NCI-H2029 treated with DMSO at 0.1 percent for 48 hours (cell line): ENCODE measurements at regions not wholly inside any gene's neighbourhood (a gene's known extent, or its start where the extent isn't known, plus 50 kb on each side); places are given as distances from the start of the nearest gene placed in this dataset.
"Not testable (repeated sequence)": the region's sequence is repeated elsewhere in the genome, so short reads cannot be mapped to it uniquely, and the experiment has no call there.

Experiments used
- DNase-seq: peaks from one replicate; lab custom pipeline; 2025; lab: John Stamatoyannopoulos, UW

GRCh38 chr20:12458241-12458640, 540.5 kb downstream of the BTBD3 start:
- DNase-seq, result no peak

GRCh38 chr20:12464036-12464435, 544.7 kb upstream of the SPTLC3 start:
- no peak for DNase-seq

GRCh38 chr20:12466915-12467314, 541.9 kb upstream of the SPTLC3 start:
- peak; percentile 74 for DNase-seq

- peak; percentile 81 for DNase-seq
Measured at GRCh38 chr20:12467758-12468157, 541.0 kb upstream of the SPTLC3 start.

DNA sequence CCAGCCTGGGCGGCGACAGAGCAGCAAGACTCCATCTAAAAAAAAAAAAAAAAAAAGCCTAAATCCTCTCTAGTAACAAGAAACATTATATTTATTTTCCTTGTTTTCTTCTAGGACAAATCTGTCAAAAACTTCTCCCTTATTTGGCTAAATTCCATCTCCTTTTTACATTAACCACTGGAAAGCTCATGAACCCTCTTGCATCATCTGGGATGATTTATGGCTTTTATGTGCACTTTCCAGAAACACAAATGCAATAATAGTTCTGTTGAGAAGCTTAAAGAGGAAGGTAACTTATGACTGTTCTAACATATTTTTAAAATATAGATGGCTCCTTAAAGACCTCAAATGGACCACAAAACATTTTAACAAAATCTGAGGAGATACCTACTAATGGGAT, 526.1 kb upstream of the SPTLC3 start:
- no peak for DNase-seq

DNA sequence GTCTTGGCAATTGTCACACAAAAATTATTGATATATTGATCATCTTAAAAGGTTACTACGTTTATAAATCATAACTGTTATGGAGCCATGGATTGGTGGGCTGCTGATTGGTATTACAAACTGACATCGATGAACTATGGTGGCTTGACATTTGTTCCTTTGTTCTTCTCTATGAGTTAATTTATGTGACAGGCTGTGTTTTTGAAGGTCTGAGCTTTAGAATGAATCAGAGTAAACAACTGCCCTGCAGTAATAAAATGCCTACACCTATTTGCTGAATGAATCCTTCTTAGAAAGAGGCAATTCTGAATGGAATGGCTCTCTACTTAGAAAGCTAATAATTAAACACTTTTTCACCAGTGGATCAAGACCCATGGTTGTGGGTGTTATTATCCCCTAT, 506.3 kb upstream of the SPTLC3 start:
- DNase-seq, result no peak

DNA sequence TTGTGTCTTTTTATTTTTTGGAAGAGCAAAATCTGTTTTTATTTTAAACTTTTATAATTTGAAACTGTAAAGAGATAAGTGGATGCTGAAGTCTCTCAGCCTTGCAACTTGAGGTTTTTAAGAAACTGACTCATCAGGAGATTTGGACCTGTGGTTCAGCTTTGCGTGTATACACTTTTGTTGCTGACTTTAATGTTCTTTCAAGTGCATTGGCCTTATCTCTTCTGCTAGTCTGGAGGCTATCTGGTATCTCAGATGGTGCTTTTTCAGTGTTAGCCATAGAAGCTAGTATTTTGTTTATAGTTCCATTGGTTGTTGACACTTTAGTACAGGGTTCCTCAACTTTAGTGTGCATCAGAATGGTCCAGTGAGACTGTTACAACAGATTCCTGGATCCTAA, 504.0 kb upstream of the SPTLC3 start:
- DNase-seq, result no peak

DNA sequence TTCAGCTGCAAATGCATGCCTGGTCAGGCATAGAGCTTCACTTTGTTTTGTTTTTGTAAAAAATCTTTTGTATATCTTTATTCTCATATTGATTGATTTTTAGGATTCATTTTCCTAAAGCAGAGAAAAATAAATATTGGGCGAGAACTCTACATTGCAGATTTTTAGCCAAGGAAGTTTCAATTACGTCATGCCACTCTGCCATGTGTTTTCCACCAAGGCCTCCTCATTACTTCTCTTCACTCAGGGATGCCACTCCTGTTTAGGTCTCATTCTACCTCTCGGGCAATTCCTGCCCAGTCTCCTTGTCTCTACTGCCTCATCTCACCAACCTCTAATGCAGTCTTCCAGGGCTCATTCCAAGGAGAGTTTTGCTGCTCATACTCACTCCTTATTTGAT, 497.3 kb upstream of the SPTLC3 start:
- no peak for DNase-seq

DNA sequence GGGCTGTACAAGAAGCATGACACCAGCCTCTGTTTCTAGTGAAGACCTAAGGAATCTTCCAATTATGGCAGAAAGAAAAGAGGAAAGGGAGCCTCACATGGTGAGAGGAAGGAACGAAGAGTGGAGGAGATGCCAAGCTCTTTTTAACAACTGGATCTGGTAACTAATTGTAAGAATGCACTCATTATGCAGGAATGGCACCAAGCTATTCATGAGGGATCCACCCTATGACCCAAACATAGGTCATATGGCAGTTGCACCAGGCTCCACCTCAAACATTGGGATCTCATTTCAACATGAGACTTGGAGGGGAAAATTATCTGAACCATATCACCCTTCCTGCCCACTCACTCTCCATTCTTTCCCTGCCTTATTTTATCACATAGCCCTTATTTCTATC, 496.0 kb upstream of the SPTLC3 start:
- no peak for DNase-seq

- no peak for DNase-seq
Measured at GRCh38 chr20:12528104-12528503, 480.7 kb upstream of the SPTLC3 start.

DNA sequence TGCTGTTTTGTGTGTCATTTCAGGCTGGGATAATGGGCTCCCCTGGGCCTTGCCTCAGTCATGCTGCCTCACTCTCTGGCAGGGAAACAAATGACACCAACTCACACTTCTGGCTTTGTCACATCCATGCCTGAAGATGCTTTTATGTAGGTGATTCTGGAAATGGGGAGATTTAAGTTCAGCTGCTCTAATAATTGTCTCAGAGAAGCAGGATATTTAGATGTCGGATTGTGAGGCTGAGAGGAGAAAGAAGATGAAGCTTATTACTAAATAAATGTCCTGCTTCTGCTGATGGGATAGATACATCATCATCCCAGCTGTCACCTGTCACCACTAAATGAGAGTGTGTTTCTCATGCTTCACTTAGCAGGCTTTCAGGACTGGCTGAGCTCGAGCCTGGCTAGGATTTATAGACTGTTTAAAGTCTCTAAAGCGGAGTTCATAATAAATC, 480.2 kb upstream of the SPTLC3 start:
- no peak for DNase-seq

DNA sequence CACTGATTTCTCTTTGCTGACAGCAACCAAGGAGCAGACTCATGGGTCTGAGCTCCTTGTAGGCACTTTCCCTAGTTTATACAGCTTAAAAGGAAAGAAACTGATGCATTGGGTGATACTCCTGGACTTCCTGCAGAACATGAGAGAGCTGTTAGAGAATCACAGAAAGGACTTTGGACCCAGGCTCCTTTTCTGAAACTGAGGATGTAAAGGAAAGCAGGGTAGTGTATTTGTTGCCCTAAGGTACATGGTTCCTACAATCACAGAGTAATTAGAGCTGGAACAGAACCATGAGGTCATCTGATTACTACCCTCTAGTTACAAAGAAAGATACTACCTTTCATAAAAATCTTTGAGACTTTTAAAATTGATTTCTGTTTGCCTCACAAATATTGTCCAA, 477.1 kb upstream of the SPTLC3 start:
- no peak for DNase-seq

DNA sequence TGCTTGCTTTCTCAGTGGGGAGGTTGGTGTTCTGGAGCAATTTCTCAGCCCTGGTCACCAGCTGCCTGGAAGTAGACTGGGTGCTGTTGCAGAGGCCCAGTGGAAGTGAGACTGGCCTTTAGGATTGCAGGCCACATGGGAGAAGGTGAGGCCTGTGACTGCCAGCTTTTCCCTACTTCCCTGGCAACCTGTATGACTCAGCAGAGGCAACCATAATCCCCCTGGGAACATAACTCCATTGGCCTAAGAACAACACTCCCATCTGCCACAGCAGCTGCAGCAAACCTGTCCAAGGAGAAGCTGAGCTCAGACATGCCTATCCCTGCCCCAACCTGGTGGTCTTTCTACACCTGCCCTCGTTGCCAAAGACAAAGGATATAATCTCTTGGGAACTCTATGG, 473.5 kb upstream of the SPTLC3 start:
- DNase-seq, result no peak

- DNase-seq, result no peak
Measured at GRCh38 chr20:12535770-12536169, 473.0 kb upstream of the SPTLC3 start.

GRCh38 chr20:12554426-12554825, 454.3 kb upstream of the SPTLC3 start:
- no peak for DNase-seq

DNA sequence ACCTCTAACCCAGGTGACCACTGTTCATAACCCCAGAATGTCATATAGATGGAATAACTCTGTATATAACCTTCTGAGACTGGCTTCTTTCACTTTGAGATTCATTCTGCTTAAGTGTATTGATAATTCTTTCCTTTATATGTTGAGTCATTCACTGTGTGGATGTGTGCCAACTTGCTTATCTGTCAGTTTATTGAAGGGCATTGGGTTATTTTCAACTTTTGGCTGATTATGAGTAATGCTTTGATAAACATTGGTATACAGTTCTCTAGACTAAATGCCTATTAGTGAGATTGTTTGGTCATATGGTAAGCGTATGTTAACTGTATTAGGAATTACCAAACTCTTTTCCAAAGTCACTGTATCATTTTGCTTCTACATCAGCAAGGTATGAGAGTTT, 453.4 kb upstream of the SPTLC3 start:
- DNase-seq, result no peak

DNA sequence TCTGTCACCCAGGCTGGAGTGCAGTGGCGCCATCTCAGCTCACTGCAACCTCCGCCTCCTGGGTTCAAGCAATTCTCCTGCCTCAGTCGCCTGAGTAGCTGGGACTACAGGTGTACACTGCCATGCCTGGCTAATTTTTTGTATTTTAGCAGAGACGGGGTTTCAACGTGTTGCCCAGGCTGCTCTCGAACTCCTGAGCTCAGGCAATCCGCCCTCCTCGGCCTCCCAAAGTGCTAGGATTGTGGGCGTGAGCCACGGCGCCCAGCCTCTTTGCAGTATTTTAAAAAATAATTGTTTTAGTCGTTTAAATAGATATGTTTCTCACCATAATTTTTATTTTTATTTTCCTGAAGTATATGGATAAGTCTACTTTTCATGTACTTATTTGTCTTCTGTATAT, 452.9 kb upstream of the SPTLC3 start:
- DNase-seq, result not testable (repeated sequence)

- no peak for DNase-seq
Measured at GRCh38 chr20:12557224-12557623, 451.5 kb upstream of the SPTLC3 start.

DNA sequence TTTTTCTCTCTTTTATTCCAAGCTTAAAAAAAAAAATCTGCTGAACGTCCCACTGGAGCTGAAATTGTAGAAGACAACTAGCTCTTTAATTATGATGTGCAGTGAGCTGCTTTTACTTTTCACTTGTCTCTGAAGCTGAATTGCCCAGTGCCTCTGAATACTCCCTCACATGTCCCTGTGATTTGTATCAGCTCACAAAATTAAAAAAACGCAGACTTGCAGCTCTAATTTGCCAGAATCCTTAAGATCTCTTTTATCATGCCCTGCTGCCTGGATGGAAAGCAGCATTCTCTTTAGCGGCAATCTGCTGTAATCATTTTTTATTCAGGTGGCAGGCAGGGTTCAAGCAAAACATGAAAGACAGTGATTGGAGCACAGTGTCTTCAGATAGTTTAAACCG, 443.8 kb upstream of the SPTLC3 start:
- no peak for DNase-seq

GRCh38 chr20:12566596-12566995, 442.2 kb upstream of the SPTLC3 start:
- DNase-seq, result no peak

- peak; percentile 11 for DNase-seq
Measured at GRCh38 chr20:12570371-12570770, 438.4 kb upstream of the SPTLC3 start.

DNA sequence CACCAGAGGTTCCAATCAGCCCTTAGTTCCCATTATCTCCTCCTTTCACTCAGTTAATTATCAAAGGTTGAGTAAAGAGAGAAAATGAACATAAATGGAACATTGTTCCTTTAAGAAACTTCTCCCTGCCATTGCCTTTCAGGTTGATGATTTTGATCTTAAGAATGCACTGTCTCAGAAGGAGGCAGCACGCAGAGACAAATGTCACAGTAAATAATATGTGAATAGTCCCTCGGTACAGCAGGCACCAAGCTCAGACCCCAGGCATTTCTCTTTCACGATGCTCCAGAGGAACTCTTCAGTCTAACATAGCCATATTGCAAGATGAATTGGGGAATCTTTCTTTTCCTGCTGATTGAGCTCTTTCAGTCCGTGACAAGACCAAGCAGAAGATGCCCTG, 435.3 kb upstream of the SPTLC3 start:
- DNase-seq, result no peak

DNA sequence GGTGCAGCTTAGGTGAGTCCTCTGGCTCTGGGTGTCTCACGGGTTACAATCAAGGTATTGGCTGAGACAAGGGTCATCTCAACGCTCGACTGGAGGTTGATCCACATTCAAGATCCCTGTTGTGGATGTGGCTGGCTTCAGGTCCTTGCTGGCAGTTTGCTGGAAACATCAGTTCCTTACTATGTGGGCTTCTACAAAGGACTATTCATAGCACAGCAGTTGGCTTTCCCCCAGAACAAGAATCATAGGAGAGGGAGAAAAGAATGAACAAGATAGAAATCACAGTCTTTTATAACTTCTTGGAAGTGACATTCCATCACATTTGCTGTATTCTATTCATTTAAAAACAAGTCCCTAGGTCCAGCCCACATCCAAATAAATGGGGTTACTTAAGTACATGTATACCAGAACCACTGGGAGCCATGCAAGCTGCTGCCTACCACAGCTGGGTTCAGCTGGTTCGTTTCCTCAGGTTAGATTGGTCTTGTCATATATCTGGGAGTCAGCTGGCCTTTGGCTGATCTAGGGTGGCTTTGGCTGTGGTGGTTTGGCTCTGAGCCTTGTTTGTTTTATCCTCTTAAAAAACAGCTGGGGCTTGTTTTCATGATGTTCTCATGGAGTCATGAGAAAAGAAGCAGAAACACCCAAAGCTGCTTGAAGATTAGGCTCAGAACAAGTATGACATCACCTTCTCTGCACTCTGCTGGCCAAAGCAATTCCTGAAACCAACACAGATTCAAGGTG, 433.2 kb upstream of the SPTLC3 start:
- peak; percentile 37 for DNase-seq

GRCh38 chr20:12577213-12577612, 431.6 kb upstream of the SPTLC3 start:
- no peak for DNase-seq
